ENCODE measurements at regions not wholly inside any gene's neighbourhood (a gene's known extent, or its start where the extent isn't known, plus 50 kb on each side); places are given as distances from the start of the nearest gene placed in this dataset.

- TF ChIP-seq CTCF (IDR thresholded peaks at IDR 0.05) (no peak), POLR2A (IDR thresholded peaks at IDR 0.05) (no peak), EP300 (IDR thresholded peaks at IDR 0.05; ENCODE audit: low read depth) (no peak), POLR2AphosphoS5 (IDR thresholded peaks at IDR 0.05) (no peak)
Measured at GRCh38 chr9:104247899-104248460, 153.9 kb downstream of the SMC2 start.
